Naive B cell (primary cell): ENCODE measurements at regions not wholly inside any gene's neighbourhood (a gene's known extent, or its start where the extent isn't known, plus 50 kb on each side); places are given as distances from the start of the nearest gene placed in this dataset.
"Not testable (repeated sequence)": the region's sequence is repeated elsewhere in the genome, so short reads cannot be mapped to it uniquely, and the experiment has no call there.

ENCODE experiments used
- ATAC-seq, 2 donors: fragments of 150-1000 bp; cut with Tn5 transposase; 2 replicates each; pipeline ENCODE4 v1.10.0; 2021; ENCODE audit warnings: low read depth in 2 of 2, mild to moderate bottlenecking in 2 of 2, moderate library complexity in 2 of 2
- DNase-seq: peaks from one replicate; pipeline ENCODE4 v3.0.0; 2022
- H3K27ac Mint-ChIP-seq, 6 donors: one replicate each; pipeline ENCODE4 v1.8.0; 2020 to 2022; ENCODE audit warnings: mild to moderate bottlenecking in 6 of 6, mixed read lengths in 6 of 6, moderate library complexity in 5 of 6, inconsistent platforms in 2 of 6
- H3K27me3 Mint-ChIP-seq, 3 donors: one replicate each; pipeline ENCODE4 v1.8.0; 2021 to 2022; ENCODE audit warnings: mixed read lengths in 3 of 3, mild to moderate bottlenecking in 1 of 3
- H3K36me3 Mint-ChIP-seq, 2 donors: one replicate each; pipeline ENCODE4 v1.8.0; 2020 to 2022; ENCODE audit warnings: mixed read lengths in 2 of 2, inconsistent platforms in 1 of 2, mild to moderate bottlenecking in 1 of 2
- H3K4me1 Mint-ChIP-seq, 3 donors: one replicate each; pipeline ENCODE4 v1.8.0; 2020 to 2022; ENCODE audit warnings: mixed read lengths in 3 of 3, inconsistent platforms in 1 of 3, mild to moderate bottlenecking in 1 of 3, moderate library complexity in 1 of 3
- H3K4me3 Mint-ChIP-seq, 8 donors: one replicate each; pipeline ENCODE4 v1.8.0; 2020 to 2022; ENCODE audit warnings: mild to moderate bottlenecking in 8 of 8, mixed read lengths in 8 of 8, moderate library complexity in 8 of 8, inconsistent platforms in 2 of 8
- H3K9me3 Mint-ChIP-seq, 7 donors: one replicate each; pipeline ENCODE4 v1.8.0; 2020 to 2022; ENCODE audit warnings: mixed read lengths in 7 of 7, mild to moderate bottlenecking in 5 of 7, inconsistent platforms in 2 of 7, moderate library complexity in 1 of 7

DNA sequence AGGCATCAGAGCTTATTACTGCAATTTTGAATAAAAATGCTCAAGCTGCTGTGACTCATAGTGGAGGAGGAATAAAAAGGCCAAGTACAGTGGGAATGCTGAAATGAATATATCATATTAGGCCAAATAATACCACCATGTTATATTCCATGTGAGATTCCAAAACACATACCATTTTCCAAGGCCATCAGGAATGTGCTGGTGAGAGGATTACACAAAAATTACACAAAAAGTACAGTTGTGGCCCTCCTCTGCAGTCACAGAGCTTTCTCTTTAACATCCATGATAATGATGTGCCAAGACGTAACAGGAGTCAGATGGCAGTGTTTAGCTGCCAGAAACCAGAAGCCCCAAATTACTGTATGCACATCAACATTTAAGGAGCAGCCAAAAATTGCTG, 153.5 kb downstream of the PCDH18 start:
- Mint-ChIP-seq H3K27ac (no peak overlapping the region), H3K9me3 (peaks cover 0 to 8% (median 0%) of the 10 kb centered on the region in 7 donors), H3K4me3 (no peak overlapping the region), H3K36me3 (no peaks in the 10 kb centered on the region), H3K27me3 (no peaks in the 10 kb centered on the region), H3K4me1 (no peaks in the 10 kb centered on the region)
- ATAC-seq (no peak), DNase-seq (no peak)

DNA sequence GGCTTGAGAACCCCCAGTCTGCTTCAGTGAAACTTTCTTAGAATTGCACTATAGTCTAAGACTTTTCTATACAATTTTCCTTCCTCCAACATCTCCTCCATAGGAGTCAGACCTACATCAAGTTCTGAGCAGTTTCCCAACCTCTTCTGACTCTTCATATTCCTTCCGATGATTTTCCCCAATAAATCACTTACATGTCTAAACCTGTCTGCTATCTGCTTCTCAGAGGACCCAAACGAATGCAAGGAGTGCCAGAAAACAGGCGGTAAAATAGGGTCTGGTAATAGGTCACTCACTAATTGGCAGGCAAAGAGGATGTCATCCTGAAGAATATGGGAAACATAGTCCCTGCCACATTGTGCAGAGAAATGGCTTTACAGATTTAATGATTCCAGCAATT, 153.9 kb downstream of the PCDH18 start:
- DNase-seq: no peak
- Mint-ChIP-seq H3K4me3 (no peak overlapping the region), H3K4me1 (no peaks in the 10 kb centered on the region), H3K36me3 (no peaks in the 10 kb centered on the region), H3K27me3 (no peaks in the 10 kb centered on the region), H3K27ac (no peak overlapping the region), H3K9me3 (peaks cover 0 to 11% (median 0%) of the 10 kb centered on the region in 7 donors)
- no peak for ATAC-seq

DNA sequence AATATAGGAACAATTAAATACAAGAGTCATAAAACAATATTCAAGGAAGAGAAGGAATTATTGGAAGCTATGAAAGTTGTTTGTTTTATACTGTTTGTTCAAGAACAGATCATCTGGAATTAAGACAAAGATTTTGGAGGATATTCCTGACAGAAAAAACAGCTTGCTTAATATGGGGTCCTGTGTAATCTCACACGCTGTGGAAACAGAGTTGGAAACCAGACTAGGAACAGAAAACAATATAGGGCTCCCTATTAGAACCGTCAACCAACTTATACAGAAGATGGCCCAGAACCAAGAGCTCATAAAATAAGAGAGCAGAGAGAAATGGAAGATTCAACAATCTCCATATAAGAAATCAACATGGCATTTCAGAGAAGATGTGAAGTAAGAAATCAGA, 156.0 kb downstream of the PCDH18 start:
- no peaks in the 10 kb centered on the region for H3K27me3 Mint-ChIP-seq
- H3K4me3 Mint-ChIP-seq: no peak overlapping the region
- no peaks in the 10 kb centered on the region for H3K36me3 Mint-ChIP-seq
- H3K4me1 Mint-ChIP-seq: no peaks in the 10 kb centered on the region
- ATAC-seq: no peak
- no peak for DNase-seq
- H3K9me3 Mint-ChIP-seq: peaks cover 0 to 11% (median 0%) of the 10 kb centered on the region in 7 donors
- no peak overlapping the region for H3K27ac Mint-ChIP-seq

DNA sequence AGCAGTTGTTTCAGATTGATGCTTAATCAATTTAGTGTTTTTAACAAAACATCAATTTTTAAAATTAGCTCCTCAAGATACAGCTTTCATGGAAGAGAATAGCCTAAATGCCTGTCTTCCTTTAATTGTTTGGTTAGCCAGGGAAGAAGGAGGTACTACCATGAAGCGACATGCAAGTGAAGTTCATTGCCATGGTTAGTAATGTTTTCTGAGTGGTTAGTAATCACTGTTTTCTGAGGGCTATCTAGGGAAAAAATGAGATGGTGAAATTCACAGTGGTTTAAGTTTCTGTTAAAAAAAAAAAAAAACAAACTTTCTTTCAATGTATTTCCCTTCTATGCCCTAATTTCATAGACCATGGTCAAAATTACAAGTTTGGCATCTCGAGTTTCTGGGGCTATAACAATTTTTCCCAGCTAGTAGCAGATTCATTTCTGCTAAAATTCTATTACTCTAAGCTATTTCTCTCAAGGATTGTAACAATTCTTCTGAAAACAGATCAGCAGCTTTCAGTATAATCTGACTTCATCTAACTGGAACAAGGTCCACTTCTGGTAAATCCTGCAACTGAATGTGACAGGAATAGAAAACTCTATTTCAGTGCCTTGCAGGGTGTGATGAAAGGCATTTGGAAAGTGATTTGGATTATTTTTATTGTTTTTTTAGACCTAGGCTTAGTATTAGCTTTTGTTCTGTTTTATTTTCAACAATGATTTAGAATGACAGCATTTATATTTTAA, 157.0 kb downstream of the PCDH18 start:
- no peak overlapping the region for H3K4me3 Mint-ChIP-seq

DNA sequence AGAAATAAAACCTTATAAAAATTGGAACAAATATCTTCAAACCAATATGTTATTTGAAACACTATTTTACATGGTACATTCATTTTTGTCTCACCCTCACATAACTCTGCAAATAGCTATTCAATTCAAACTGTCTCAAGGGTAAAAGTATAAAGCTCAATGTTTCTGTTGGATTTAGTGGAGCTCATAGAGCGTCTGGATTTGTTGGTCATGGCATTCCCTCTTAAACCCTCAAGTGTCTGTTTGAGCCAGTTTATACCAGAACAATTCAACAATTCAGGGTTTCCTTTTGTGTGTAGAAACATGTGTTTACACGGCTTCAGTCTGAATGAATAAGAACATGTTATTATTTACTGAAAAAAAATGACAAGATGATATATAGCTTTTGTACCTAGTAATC, 161.6 kb downstream of the PCDH18 start:
- Mint-ChIP-seq H3K36me3 (no peaks in the 10 kb centered on the region), H3K27me3 (no peaks in the 10 kb centered on the region), H3K4me3 (no peak overlapping the region), H3K9me3 (peaks cover 0 to 5% (median 0%) of the 10 kb centered on the region in 7 donors), H3K27ac (no peak overlapping the region), H3K4me1 (no peaks in the 10 kb centered on the region)
- ATAC-seq (no peak), DNase-seq (no peak)

More for the DNA sequence above, 157.0 kb downstream of the PCDH18 start:
- Mint-ChIP-seq H3K4me1 (no peaks in the 10 kb centered on the region), H3K36me3 (no peaks in the 10 kb centered on the region), H3K27ac (no peak overlapping the region), H3K27me3 (no peaks in the 10 kb centered on the region), H3K9me3 (peaks cover 0 to 11% (median 0%) of the 10 kb centered on the region in 7 donors)
- no peak for ATAC-seq
- no peak for DNase-seq

DNA sequence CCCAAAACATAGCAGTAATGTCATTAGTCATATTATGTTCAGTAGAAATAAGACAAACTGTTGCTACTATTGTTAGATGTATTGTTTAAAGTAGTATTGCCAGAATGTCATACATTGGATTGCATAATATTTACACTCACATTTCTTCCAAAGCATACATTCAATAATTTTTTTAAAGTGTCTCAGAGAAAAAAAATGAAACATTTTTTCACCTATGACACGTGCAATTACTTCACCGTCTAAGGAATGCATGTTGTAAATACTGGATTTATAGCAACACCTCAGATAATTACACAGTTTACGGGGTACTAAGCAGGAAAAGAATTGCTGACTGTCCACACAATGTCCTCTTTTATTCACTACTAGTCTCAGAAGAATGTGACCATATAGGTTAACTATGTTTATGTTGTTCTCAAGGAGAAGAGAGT, 162.1 kb downstream of the PCDH18 start:
- DNase-seq: no peak
- H3K4me3 Mint-ChIP-seq: no peak overlapping the region
- H3K27me3 Mint-ChIP-seq: no peaks in the 10 kb centered on the region
- no peak for ATAC-seq
- H3K4me1 Mint-ChIP-seq: no peaks in the 10 kb centered on the region
- H3K27ac Mint-ChIP-seq: no peak overlapping the region
- peaks cover 0 to 8% (median 0%) of the 10 kb centered on the region in 7 donors for H3K9me3 Mint-ChIP-seq
- H3K36me3 Mint-ChIP-seq: no peaks in the 10 kb centered on the region

DNA sequence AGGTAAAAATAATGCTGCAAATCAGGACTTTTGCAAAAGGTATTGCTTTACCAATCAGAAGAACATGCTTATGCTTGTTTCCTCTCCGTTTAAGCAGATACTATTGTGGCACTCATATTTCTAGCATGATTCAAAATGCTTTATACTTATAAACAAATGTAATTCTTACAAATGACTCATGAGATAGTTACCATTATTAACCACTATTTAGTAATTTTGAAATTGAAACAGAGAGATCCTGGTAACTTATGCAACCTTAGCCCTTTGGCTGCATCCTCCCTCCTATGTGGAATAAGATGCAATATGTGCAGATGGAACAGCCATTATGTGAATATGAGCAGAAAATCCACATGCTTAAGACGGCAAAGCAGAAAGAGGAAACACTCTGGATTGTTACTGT, 164.7 kb downstream of the PCDH18 start:
- Mint-ChIP-seq H3K36me3 (no peaks in the 10 kb centered on the region), H3K27ac (no peak overlapping the region), H3K4me1 (no peaks in the 10 kb centered on the region), H3K9me3 (peaks cover 0 to 10% (median 0%) of the 10 kb centered on the region in 7 donors), H3K27me3 (no peaks in the 10 kb centered on the region), H3K4me3 (no peak overlapping the region)
- DNase-seq (no peak), ATAC-seq (no peak)

DNA sequence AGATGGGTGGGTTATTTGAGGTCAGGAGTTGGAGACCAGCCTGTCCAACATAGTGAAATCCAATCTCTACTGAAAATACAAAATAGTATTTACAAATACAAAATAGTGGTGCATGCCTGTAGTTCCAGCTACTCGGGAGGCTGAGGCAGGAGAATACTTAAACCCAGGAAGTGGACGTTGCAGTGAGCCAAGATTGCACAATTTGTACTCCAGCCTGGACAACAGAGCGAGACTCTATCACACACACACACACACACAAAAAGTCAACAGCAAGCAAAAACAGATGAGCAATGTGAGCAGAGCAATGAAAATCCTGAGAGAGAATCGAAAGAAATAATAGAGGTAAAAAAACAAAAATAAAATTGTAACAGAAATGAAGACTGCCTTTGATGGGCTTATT, 168.8 kb downstream of the PCDH18 start:
- Mint-ChIP-seq H3K27ac (no peak overlapping the region), H3K36me3 (no peaks in the 10 kb centered on the region), H3K27me3 (no peaks in the 10 kb centered on the region), H3K9me3 (peaks cover 0 to 10% (median 0%) of the 10 kb centered on the region in 7 donors), H3K4me1 (no peaks in the 10 kb centered on the region), H3K4me3 (no peak overlapping the region)
- ATAC-seq (no peak), DNase-seq (no peak)

DNA sequence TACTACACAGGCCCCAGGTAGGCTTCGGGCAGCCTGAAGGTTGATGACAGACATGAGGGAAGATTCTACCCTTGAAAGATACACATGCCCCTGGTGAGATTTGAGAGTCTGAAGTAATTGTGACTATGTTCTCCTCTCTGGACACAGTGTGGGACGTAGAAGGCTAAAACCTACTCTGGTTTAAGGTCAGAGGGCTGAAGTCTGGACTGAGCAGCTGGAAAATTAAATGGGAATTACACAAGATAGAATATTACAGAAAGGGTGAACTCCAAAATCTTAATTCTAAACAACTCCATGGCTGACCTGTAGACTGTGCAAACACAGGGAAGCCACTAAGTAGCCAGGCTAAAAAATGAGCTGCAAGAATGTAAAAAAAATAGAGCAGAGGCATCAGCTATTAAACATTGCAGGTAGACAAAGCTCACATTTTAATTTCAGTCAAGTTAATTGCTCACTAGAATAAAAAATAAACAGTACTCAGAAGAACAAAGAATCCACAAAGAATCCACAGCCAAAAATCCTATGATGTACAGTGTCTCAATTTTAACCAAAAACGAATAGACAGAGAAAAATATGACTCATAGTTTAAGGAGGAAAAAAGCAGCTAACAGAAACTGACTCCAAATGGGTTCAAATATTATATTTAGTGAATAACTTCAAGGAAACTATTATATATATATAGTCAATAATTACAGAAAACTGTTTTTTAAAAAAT, 170.4 kb downstream of the PCDH18 start:
- H3K4me1 Mint-ChIP-seq: no peaks in the 10 kb centered on the region
- H3K4me3 Mint-ChIP-seq: no peak overlapping the region
- H3K36me3 Mint-ChIP-seq: no peaks in the 10 kb centered on the region

DNA sequence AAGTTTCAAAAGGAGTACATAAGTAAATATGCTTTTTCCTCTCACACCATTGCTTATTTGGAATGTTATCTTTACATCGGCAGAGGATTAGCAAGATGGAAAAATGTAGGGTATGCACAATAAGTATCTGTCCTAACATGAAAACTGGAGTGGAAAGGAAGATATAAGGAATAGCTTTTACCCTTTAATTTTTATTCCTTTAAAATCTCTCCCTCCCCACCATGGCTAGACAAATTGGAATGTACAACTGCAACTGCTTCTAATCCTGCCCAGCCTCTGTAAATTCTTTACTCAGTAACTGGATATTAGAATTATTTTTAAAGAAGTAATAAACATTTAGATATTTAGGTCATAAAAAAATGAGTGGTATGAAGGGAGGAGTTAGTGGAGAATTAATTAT, 171.5 kb downstream of the PCDH18 start:
- DNase-seq (no peak), ATAC-seq (no peak)
- peaks cover 0 to 10% (median 0%) of the 10 kb centered on the region in 7 donors for H3K9me3 Mint-ChIP-seq
- H3K4me1 Mint-ChIP-seq: no peaks in the 10 kb centered on the region
- H3K4me3 Mint-ChIP-seq: no peak overlapping the region
- no peak overlapping the region for H3K27ac Mint-ChIP-seq
- H3K27me3 Mint-ChIP-seq: no peaks in the 10 kb centered on the region
- H3K36me3 Mint-ChIP-seq: no peaks in the 10 kb centered on the region

More for the DNA sequence above, 170.4 kb downstream of the PCDH18 start:
- Mint-ChIP-seq H3K27me3 (no peaks in the 10 kb centered on the region), H3K9me3 (peaks cover 0 to 10% (median 0%) of the 10 kb centered on the region in 7 donors), H3K27ac (no peak overlapping the region)
- DNase-seq (no peak), ATAC-seq (no peak)

DNA sequence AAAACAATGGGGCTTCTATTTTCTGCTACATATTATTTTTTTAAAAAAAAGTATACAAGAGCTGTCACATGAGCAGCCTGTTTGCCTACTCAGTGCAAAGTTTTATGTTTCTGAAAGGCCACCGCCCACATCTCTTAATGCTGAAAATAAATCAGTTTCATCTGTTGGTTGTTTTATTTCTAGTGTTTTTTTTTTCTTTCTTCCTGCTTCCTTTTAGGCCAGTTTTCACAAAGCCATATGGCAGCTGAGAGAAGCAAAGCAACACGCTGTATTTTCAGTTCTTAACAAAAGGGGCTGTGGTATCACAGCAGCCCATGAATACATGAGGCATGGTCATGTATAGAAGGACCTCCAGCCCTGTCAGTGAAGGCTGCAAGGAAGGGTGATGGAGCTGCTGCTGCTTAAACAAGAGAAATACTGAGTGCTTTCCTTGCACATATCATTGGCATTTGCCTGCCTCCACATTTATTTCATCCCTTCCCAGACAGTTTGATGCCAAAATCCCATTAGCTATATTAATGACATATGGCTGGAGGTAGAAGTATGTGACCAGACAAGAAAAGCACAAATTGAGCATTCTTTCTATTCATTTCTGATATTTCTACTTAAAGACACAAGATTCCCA, 172.5 kb downstream of the PCDH18 start:
- H3K9me3 Mint-ChIP-seq: peaks cover 0 to 5% (median 2%) of the 10 kb centered on the region in 7 donors
- no peak for DNase-seq
- no peak for ATAC-seq
- H3K4me3 Mint-ChIP-seq: no peak overlapping the region
- H3K27ac Mint-ChIP-seq: no peak overlapping the region
- no peaks in the 10 kb centered on the region for H3K27me3 Mint-ChIP-seq
- H3K36me3 Mint-ChIP-seq: no peaks in the 10 kb centered on the region
- no peaks in the 10 kb centered on the region for H3K4me1 Mint-ChIP-seq

DNA sequence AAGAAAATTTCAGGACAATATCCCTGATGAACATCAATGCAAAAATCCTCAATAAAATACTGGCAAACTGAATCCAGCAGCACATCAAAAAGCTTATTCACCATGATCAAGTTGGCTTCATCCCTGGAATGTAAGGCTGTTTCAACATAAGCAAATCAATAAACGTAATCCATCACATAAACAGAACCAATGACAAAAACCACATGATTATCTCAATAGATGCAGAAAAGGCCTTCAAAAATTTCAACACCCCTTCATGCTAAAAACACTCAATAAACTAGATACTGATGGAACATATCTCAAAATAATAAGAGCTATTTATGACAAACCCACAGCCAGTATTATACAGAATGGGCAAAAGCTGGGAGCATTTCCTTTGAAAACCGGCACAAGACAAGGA, 177.7 kb downstream of the PCDH18 start:
- not testable (repeated sequence) for DNase-seq, H3K27me3 Mint-ChIP-seq, H3K4me3 Mint-ChIP-seq, H3K4me1 Mint-ChIP-seq, ATAC-seq, H3K27ac Mint-ChIP-seq, H3K36me3 Mint-ChIP-seq
- peaks cover 4 to 17% (median 10%) of the 10 kb centered on the region in 7 donors for H3K9me3 Mint-ChIP-seq

DNA sequence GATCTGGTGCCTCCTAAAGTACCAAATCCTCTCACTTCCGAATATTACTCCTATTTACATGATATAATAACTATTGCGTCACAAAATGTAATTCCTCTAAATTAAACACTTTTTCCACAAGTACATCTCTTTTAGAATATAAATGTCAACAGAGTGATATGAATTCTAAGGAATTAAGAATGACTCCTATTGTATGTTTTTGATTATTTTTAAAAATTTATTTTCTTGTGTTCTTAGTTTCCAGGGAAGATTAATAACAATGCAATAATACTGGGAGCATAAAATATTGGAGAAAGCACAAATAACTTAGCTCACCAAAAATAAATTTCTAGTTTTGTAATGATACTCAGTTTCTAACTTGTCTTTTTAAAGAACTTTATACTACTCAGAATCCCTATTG, 184.9 kb downstream of the PCDH18 start:
- DNase-seq (no peak), ATAC-seq (no peak)
- peaks cover 2 to 6% (median 5%) of the 10 kb centered on the region in 7 donors for H3K9me3 Mint-ChIP-seq
- no peak overlapping the region for H3K27ac Mint-ChIP-seq
- no peaks in the 10 kb centered on the region for H3K36me3 Mint-ChIP-seq
- no peaks in the 10 kb centered on the region for H3K4me1 Mint-ChIP-seq
- no peak overlapping the region for H3K4me3 Mint-ChIP-seq
- no peaks in the 10 kb centered on the region for H3K27me3 Mint-ChIP-seq

DNA sequence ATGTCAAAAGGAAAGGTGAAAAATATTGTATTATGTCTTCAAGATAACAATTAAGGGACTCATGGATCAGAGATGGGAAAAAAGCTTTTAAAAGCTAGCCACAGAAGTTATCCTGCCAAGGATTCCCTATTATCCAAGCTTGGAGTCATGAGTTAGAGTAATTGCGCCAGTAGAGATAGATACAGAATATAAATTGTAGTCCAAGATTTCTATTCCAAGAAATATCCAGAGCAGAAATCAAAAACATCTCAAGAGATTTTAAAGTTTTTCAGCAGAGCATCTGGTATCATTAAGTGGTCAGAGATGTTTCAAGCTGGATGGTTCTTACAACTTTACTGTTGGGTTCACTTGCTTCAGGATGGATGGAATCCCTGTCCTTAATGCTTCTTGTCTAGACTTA, 186.7 kb downstream of the PCDH18 start:
- DNase-seq (no peak), ATAC-seq (no peak)
- H3K27ac Mint-ChIP-seq: no peak overlapping the region
- no peaks in the 10 kb centered on the region for H3K36me3 Mint-ChIP-seq
- H3K4me1 Mint-ChIP-seq: no peaks in the 10 kb centered on the region
- H3K27me3 Mint-ChIP-seq: no peaks in the 10 kb centered on the region
- no peaks in the 10 kb centered on the region for H3K9me3 Mint-ChIP-seq
- H3K4me3 Mint-ChIP-seq: no peak overlapping the region
